Right renal pelvis (tissue), 4 donors: ENCODE measurements at regions not wholly inside any gene's neighbourhood (a gene's known extent, or its start where the extent isn't known, plus 50 kb on each side); places are given as distances from the start of the nearest gene placed in this dataset.

Experiments used
- DNase-seq, 4 donors: peaks; one replicate each; pipeline ENCODE4 v3.0.0-alpha.2; 2013; ENCODE audit warnings: low read depth in 4 of 4, low spot score in 3 of 4, missing footprints in 1 of 4

DNA sequence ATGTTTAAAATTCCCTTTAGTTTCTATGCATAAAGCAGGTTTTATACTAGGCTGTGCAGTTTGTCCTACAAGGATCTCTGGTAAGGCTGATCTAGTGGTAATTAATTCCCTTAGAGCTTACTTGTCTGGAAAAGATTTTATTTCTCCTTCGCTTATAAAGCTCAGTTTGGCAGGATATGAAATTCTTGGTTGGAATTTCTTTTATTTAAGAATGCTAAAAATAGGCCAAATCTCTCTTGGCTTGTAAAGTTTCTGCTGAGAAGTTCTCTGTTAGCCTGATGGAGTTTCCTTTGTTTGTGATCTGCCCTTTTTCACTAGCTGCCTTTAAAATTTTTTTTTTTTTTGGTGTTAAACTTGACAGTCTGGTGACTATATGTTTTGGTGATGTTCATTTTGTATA is 237.1 kb upstream of the TLE4 start:
- no peak for DNase-seq

DNA sequence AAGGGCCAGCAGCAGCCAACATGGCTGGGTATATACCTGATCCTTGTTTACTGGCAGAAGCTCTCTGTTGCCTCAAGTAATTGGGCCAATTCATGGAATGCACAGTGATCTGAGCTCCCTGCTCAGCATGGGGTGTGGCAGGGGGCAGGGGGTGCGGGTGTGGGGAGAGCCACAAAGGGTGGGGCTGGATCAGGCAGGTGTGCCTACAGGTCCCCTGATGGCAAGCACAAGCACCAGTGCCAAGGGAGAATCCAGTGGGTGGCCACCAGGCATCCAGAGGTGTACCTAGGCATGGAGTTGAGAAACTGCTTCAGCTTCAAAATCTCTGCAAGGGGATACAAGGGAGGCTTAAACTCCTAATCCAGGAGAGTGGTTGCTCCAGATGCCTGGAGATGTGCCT is 235.8 kb upstream of the TLE4 start:
- DNase-seq: no peak

DNA sequence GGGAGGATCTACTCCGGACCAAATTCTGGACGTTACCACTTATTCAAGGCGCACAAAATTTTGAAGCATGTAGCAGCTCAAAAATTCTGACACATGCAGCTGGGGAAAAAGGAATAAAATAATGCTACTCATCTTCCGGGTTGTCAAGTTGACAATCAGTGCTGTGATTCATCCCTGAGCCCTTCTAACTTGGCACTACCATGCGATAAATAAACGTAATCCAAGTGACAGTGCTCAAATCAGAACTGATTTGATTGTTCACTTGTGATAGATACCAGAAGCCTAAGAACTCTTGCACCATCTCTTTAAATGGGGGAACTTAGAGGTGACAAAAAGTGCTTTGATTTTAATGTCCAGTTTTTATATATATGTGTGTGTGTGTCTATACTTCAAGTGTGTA is 230.2 kb upstream of the TLE4 start:
- DNase-seq: no peak

DNA sequence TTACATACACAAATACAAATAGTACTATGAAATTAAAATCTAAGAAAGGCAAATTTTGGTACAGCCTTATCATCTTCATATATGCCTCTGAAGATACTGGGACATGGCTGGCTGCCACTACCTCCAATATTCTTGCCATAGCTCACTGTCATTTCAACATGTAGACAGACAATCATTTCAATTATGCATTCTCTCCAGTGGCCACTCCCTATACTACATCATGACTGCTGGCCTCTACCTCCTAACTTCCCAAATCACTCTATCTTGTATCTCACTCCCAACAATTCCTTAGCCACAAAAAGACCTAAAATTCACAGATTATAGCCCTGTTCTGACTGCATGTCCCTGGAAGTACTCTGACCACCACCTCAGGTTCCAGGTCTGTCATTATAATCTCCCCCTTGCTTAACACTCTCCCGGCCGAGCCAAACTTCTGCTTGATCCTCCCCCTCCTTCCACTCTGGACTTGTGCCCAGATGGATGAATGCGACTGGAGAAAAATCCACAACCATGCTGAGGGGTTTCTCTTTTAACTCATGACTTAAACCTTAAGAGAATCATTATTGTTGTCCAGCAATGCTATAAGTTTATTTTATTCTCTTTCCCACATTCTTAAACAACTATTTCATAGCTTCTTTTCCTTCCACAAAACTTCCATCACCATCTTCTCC is 225.3 kb upstream of the TLE4 start:
- DNase-seq: no peak

DNA sequence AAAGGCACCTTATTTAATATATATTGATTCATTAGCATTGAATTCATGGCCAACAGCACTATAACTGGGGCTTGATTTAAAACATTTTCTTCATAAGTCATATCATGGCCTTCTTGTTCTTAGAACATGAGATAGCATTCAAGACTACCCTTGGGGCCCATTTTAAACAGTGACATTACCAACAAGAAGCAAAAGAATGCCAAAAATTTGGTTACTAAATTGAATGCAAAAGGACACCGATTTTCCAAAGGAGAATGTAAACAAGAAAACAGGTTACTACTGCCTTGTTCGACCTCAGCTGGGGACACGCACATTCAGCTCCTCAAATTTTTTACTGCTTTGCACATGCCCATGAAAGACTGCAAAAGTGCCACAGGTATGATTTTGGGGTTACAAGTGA is 219.4 kb upstream of the TLE4 start:
- DNase-seq: no peak

DNA sequence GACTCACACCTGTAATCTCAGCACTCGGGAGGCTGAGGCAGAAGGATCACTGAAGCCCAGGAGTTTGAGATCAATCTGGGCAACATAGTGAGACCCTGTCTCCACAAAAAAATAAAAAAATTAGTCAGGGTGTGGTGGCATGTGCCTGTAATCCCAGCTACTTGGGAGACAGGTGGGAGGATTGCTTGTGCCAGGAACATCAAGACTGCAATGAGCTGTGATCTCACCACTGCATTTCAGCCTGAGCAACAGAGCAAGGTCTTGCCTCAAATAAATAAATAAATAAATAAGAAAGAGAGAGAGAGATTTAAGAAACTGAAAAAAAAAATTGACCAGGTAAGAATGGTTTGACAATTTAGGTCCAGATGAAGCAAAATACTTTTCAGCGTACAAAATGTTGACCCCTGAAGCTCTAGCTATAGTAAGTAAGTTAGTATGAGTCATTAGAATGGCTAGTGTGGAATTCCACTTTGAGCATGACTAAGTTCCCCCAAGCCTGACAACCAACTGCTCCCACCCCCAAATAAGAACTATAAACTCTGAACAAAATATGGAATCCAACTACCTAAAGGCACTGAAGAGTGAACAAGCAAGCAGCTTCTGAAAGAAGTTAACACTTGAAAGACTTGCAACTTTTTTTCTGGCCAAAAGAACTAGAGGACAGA is 217.8 kb upstream of the TLE4 start:
- DNase-seq: no peak

DNA sequence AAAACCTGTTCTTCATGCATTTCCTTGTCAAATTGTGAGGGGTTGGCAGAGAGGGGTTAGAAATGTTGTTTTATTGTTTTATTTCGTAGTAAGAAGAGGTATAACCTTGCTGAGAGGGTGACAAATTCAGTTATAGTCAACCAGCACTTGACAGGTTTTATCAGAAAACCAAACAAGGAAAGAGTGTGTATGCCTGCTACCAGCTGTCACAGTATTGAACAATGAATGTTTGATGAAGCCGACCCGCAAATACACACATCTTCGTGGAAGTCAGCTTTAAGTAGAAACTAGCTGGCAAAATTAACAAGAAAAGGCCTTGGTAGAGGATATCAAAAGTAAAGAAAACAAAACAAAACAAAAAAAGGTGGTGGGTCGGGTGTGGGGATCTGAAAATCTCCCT is 214.6 kb upstream of the TLE4 start:
- DNase-seq: no peak

DNA sequence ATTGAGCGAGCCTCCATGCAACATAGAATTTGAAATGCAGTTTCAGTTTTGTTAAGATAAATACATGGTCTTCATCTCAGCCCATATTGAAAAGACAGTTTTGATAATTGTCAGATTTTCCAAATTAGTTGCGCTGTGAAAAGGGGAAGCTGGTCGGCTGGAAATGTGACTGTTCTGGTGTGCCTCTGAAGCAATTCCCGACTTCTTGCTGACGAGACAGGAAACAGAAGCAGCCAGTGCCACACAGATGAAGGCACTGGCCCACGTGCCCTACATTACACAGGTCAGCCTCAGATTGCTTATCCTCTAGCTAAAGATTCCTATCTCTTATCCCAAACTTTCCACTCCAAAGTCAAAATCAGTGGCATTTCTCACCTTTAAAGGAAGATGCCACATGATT is 214.1 kb upstream of the TLE4 start:
- DNase-seq: no peak

DNA sequence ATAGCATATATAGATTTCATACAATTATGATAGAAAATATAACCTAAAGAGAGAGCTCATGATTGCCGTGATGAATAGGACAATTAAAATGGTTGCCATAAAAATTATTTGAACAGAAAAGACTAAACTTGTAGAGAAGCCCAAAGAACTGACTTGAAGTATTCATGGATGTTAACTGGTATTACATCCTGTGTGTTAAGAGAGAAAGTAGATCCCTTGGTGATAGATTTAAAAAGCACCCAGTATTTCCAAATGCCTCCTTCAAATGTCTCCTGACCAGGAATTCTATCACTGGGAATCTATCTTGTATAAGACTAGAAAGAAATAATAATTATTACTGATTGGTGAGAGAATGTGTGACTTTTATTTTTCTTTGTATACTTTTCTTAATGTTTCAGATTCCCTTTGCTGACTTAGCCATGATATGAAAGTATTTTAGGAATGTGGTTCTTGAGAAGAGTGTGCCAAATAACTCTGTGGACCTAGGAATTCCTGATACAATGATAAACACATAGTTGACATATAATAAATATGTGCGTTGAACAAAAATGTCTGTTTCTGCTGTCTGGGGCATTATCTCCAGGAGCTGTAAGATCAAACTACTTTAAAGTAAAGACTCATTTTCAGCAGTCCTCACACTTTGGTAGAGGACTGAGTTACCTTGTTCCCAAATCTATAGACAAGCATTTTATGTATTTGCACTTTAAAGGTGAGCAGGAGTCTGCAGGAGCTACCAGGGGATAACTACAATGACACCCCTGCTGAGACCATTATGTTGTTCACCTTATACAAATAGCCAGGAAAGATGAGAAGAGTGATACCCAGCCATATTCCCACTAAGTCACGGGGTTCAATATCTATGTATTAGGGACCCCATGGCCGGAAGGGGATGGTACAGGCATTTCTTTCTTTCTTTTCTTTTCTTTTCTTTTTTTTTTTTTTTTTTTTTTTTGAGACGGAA is 211.1 kb upstream of the TLE4 start:
- DNase-seq: no peak

DNA sequence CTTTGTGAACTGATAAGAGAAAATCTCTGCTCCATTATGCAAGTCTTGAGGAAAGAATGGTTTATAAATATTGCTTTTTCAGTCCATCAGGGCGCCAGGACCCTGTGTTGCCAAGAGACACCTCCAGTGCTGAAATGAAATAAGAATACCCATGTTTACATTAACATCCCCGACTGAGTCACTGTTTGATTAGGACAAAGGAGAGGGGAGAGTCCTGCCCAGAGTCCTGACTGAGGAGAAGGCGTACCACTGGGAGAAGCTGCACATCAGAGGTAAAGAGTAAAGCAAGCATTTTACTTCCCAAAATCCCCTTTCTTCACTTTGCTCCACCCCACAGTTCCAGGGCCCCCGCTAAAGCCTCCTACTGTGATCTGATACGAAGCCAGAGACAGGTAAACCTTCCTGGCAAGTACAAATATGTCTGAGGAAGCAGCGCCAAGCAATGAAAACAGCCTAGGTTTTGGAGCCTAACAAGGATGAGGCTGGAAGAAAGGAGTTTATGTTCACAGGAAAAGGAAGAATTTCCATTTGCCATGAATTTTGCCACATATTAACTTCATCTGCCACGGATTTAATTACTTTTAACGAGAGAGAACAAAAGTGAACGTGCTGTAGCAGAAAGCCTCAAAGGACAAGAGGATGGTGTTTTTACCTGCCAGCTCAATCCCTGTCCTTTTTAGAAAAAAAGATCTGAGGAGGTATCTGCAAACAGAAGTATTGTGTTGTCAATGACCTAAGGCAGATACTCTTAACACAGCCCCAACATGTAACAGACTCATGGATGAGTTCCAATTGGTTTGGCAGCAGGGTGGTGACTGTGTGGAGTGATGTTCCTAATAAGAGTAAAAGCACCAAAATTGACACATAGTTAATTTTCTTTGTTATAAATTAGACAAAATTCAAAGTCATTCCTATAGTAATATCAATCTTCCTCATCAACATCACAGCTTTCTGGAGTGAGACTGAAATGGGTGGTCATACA is 209.4 kb upstream of the TLE4 start:
- DNase-seq: no peak

DNA sequence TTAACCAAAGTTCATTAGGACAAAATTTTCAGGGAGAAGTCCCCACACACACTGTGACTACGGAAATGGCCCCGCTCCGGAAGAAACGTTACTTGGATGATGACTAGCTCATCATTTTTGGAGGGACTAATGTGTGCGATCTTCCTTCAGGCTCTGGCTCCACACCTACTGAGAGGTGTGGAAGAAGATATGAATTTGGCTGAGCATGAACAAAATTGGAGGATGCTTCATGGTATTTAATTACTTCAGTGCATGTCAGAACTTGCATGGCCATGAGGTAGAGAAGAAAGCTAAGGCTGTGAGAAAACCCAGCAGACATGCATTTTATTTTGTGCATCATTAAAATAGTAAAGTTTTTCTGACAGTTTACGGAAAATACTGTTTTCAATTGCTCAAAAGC is 202.1 kb upstream of the TLE4 start:
- DNase-seq: no peak

DNA sequence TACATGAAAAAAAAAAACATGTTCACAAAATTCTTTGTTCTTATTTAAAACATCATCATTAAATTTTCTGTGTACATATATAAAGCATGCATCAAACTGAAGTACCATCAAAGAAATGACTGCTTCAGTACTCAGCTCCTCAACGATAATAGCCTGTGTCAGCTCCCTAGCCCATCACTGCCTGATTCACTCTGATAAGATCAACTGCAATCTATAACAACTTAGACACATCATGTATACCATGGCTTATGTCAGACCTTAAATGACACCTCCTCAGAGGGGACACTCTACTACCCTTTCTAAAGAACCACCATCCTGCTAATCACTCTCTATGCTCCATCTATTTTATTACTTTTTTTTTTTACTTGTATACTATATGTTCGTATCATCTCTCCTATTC is 200.5 kb upstream of the TLE4 start:
- DNase-seq: no peak

DNA sequence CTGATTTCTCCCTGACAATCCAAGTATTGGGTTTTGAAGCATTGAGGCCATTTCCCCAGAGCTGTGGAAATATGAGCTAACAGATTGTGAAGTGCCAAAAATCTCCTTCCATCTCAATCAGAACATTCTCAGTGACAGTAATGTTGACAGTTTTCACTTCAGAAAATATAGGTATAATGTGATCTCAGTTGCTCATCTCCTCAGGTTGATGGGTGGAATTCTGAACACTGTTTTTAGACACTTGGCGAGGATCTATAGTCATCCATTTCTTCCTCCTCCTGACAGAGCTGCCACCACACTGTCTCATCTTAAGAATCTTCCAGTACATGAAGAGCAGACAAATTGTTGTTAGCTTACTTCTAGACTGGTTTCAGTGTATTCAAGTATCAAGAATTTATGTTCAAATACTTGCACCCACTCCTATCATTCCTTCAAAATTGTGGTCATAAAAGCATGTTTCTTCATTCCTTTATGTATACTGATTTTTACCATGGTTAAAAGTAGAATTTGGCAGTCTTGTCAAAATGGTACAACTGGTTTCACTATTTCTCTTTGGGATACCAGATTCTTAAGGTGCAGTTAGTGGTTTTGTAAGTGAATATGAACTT is 199.7 kb upstream of the TLE4 start:
- no peak for DNase-seq

DNA sequence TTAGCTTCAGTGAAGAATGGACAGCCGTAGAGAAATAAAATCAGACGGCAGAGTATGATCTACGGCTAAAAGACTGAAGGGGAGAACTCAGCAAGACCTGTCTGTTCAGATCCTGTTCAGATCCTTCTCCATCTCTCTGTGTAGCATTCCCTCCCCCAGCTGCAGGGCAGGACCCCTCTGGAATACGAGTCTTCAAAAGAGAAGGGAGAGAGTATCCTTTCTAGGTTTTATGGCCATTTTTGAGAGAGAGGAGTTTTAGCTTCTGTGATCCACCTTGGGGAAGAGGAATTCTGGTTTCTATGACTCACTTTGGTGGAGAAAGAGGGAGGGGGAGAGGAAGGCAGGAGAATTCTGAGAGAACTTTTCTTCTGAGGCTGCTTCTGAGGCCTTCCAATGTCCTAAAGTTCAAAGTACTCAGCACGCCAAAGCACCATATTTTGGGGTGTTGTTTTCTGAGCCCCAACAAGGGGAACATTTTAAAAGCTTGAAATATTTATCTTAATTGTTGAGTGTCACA is 194.4 kb upstream of the TLE4 start:
- no peak for DNase-seq

DNA sequence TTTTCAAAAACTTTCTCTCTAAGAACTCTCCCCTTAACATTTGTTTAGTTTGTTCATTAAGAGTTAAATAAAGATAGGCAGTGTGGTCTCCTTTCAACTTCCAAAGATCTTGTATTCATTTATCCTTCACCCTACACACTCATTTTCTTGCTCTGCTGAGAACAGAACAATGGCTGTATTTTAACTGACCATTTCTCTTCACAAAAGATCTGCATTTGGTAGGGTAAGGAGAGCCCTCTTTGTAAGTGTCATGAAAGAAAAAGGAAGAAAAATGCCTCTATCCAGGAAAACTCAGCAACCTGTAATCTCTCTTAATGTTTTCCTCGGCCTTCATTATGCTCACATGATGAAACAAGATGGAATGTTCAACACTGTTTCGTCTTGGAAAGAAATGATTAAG is 193.7 kb upstream of the TLE4 start:
- no peak for DNase-seq

DNA sequence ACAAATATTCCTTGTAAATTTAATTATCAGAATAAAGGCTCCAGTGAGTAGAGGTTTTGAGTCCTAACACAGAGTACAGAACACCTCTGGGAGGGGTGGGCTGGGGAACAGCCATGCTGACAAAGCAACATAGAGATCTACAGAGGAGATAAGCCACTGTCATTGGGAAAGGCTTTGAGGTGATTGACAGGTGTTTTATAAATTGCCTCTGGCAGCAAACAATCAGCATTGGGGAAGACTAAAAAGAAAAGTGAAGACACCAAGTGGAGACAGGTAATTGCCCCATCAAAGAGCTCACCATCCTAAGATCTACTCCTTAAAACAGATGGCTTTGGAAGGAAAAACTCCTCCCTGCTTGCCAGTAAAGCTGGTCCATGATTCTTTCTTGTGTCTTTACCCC is 189.7 kb upstream of the TLE4 start:
- DNase-seq: no peak

DNA sequence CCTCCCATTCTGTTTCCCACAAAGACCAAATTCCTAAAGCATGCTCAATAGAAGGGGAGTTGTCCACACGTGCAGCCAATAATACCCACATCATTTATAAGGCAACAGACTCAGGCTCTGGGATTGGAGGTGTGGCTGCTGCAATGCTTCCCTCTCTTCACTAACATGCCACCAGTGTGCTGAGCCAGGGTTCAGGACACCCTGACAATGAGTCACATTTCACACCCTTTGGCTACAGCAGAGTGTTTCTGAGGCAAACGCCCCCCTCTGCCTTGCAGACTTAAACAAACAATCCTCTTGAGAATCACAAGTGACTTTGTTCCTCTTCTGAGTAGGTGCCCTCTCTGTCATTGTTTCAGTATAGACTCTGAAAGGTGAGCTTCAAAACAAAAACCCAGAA is 189.3 kb upstream of the TLE4 start:
- no peak for DNase-seq

DNA sequence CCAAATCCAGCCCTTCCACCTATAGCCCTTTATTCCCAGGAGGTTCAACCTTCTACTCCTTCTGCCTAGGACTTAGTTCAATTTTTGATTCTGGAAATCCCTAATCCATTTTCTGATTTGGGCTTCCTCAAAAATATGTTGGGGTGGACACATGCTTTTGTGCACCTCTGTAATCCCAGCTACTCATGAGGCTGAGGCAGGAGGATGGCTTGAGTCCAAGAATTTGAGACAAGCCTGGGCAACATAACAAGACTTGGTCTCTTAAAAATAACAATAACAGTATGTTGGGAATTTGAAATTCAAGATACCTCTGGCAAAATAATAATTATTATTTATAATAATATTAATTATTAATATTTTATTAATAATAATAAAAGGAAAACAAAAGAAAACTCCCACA is 188.7 kb upstream of the TLE4 start:
- DNase-seq: no peak

DNA sequence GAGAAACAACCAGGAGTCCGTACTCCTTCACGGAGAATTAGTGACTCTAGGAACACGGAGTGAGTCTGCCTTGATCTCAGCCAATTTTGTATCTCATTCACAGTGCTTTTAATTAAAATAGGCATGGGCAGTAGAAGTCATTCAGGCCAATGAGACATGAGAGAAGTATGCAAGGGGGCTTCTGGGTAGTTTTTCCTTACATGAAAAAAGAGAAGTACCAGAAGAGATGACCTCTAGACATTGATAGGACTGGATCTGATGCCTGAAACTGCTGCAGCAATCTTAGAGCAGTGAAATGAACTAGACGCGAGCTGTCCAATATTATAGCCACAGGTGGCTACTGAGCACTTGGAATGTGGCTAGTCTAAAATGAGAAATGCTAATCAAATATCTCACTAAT is 187.7 kb upstream of the TLE4 start:
- no peak for DNase-seq

DNA sequence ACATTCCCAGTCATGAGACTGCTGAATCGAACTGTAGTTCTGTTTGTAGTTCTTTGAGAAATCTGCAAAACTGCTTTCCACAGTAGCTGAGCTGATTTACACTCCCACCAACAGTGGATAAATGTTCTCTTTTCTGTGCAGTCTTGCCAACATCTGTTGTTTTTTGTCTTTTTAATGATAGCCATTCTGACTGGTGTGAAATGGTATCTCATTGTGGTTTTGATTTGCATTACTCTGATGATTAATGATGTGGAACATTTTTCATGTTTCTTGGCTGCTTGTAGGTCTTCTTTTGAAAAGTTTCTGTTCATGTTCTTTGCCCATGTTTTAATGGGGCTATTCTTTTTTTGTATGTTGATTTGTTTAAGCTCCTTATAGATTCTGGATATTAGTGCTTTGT is 187.3 kb upstream of the TLE4 start:
- DNase-seq: no peak
